GM12878 (cell line): ENCODE measurements at regions not wholly inside any gene's neighbourhood (a gene's known extent, or its start where the extent isn't known, plus 50 kb on each side); places are given as distances from the start of the nearest gene placed in this dataset.

Experiments used
- ATAC-seq: fragments of 200-7000 bp; cut with Tn5 transposase; 3 replicates; pipeline ENCODE4 v1.9.1; 2020; ENCODE audit warnings: mild to moderate bottlenecking, moderate library complexity
- BruUV-seq: library from RNA; stranded (reverse); fragments of 400-500 nt; replicated peaks from 2 replicates; lab custom pipeline; 2021; lab: Mats Ljungman, UMichigan
- CTCF ChIA-PET: fragments of 300-600 bp; sonication (Branson Sonifier 250); formaldehyde crosslinking; extraction: SDS; loops from one replicate; lab custom pipeline; 2021; ENCODE audit warnings: inconsistent platforms; lab: Yijun Ruan, JAX
- POLR2A ChIA-PET: fragments of 350-600 bp; formaldehyde crosslinking; extraction: SDS; loops from one replicate; lab custom pipeline; 2021; ENCODE audit warnings: inconsistent platforms; lab: Charles Lee
- RAD21 ChIA-PET: fragments of 300-600 bp; sonication (Branson Sonifier 250); formaldehyde crosslinking; loops from one replicate; lab custom pipeline; 2023; ENCODE audit warnings: antibody characterized with exemption; ENCODE audit not compliant: unreplicated experiment; lab: Charles Lee
- SMC1A ChIA-PET: fragments of 300-600 bp; sonication (Branson Sonifier 250); formaldehyde crosslinking; loops from one replicate; lab custom pipeline; 2023; ENCODE audit not compliant: unreplicated experiment, uncharacterized antibody; lab: Charles Lee
- DNase-seq: peaks from one replicate; pipeline ENCODE4 v3.0.0-alpha.2; 2011; ENCODE audit warnings: low read depth, low spot score
- FAIRE-seq: peaks from 3 replicates; lab custom pipeline; 2011; peaks lifted over from hg19 to GRCh38; lab: Jason Lieb, UNC
- H2AFZ ChIP-seq: 2 replicates; pipeline ENCODE4 v1.6.0; 2011; ENCODE audit warnings: low read depth, low read length, control low read depth; ENCODE audit not compliant: control insufficient read depth
- H3K27ac ChIP-seq: 2 replicates; pipeline ENCODE4 v1.5.1; 2011; ENCODE audit warnings: control low read depth; ENCODE audit not compliant: control insufficient read depth, insufficient read depth
- H3K27me3 ChIP-seq, 2 experiments: replicated peaks in 1 of 2; 2 replicates each; pipeline versions ENCODE4 v1.6.0 to v1.6.1; 2011; ENCODE audit warnings: low read length in 1 of 2; ENCODE audit not compliant: control insufficient read depth in 2 of 2, insufficient read depth in 2 of 2
- H3K36me3 ChIP-seq, 2 experiments: 2 replicates each; pipeline ENCODE4 v1.5.1; 2011; ENCODE audit warnings: low read length in 1 of 2; ENCODE audit not compliant: control insufficient read depth in 2 of 2, insufficient read depth in 2 of 2
- H3K4me1 ChIP-seq: 2 replicates; pipeline ENCODE4 v1.6.1; 2011; ENCODE audit warnings: mild to moderate bottlenecking, low read length, moderate library complexity, mixed read lengths; ENCODE audit not compliant: control insufficient read depth, insufficient read depth
- H3K4me2 ChIP-seq: 2 replicates; pipeline ENCODE4 v1.6.0; 2011; ENCODE audit warnings: control low read depth; ENCODE audit not compliant: control insufficient read depth, insufficient read depth
- H3K4me3 ChIP-seq: fragments of 200-600 bp; sonication (generic); 2 replicates; pipeline ENCODE4 v1.5.1; 2016
- H3K79me2 ChIP-seq: 2 replicates; pipeline ENCODE4 v1.6.0; 2011; ENCODE audit warnings: low read length; ENCODE audit not compliant: control insufficient read depth, insufficient read depth
- H3K9ac ChIP-seq: 2 replicates; pipeline ENCODE4 v1.8.0; 2011; ENCODE audit warnings: low read length, control low read depth, mixed read lengths; ENCODE audit not compliant: control insufficient read depth, insufficient read depth
- H3K9me3 ChIP-seq: replicated peaks from 3 replicates; pipeline ENCODE4 v1.5.1; 2011; ENCODE audit warnings: mild to moderate bottlenecking, low read length; ENCODE audit not compliant: control insufficient read depth, insufficient read depth
- H4K20me1 ChIP-seq: 2 replicates; pipeline ENCODE4 v1.6.0; 2011; ENCODE audit not compliant: control insufficient read depth, insufficient read depth
- BMI1 ChIP-seq: fragments of 450-650 bp; IDR thresholded peaks from 2 replicates; pipeline ENCODE4 v1.6.1; 2016; ENCODE audit warnings: mild to moderate bottlenecking, moderate library complexity, borderline replicate concordance
- CREB1 ChIP-seq: IDR thresholded peaks from 2 replicates; pipeline ENCODE4 v1.6.1; 2012; ENCODE audit warnings: low read depth, mild to moderate bottlenecking, inconsistent platforms
- IKZF1 ChIP-seq: fragments of 450-650 bp; conservative IDR thresholded peaks from 2 replicates; pipeline ENCODE4 v1.6.1; 2017; ENCODE audit warnings: antibody characterized with exemption, mild to moderate bottlenecking
- IRF3 ChIP-seq: fragments of 450-650 bp; IDR thresholded peaks from 2 replicates; pipeline ENCODE4 v1.6.1; 2014; ENCODE audit warnings: mild to moderate bottlenecking
- IRF5 ChIP-seq: fragments of 450-650 bp; IDR thresholded peaks from 2 replicates; pipeline ENCODE4 v1.6.1; 2017; ENCODE audit warnings: borderline replicate concordance
- KAT2A ChIP-seq: conservative IDR thresholded peaks from 2 replicates; pipeline ENCODE4 v1.6.1; 2011; ENCODE audit warnings: low read depth, low read length; ENCODE audit not compliant: control insufficient read depth
- MLLT1 ChIP-seq: fragments of 450-650 bp; IDR thresholded peaks from 2 replicates; pipeline ENCODE4 v1.6.1; 2016; ENCODE audit warnings: mild to moderate bottlenecking
- NFIC ChIP-seq: IDR thresholded peaks from 2 replicates; pipeline ENCODE4 v1.6.1; 2012; ENCODE audit warnings: low read depth, mild to moderate bottlenecking, inconsistent platforms, low read length, moderate library complexity
- NFYB ChIP-seq: IDR thresholded peaks from 2 replicates; pipeline ENCODE4 v1.6.1; 2011; ENCODE audit warnings: low read depth, mild to moderate bottlenecking, low read length, improper control_type of control experiment, moderate library complexity; ENCODE audit not compliant: insufficient read depth
- NRF1 ChIP-seq: conservative IDR thresholded peaks from 2 replicates; pipeline ENCODE4 v1.6.1; 2011; ENCODE audit warnings: mild to moderate bottlenecking, low read depth, low read length, improper control_type of control experiment
- POLR2AphosphoS5 ChIP-seq: IDR thresholded peaks from 2 replicates; pipeline ENCODE4 v1.6.1; 2011; ENCODE audit warnings: mild to moderate bottlenecking, low read length, inconsistent platforms
- POU2F2 ChIP-seq: IDR thresholded peaks from 3 replicates; pipeline ENCODE4 v1.6.1; 2011; ENCODE audit warnings: low read depth, mild to moderate bottlenecking, low read length, borderline replicate concordance
- RBBP5 ChIP-seq: fragments of 200-600 bp; sonication (generic); conservative IDR thresholded peaks from 2 replicates; pipeline ENCODE4 v1.6.1; 2016
- ZBTB33 ChIP-seq: fragments of 450-650 bp; IDR thresholded peaks from 2 replicates; pipeline ENCODE4 v1.6.1; 2017; ENCODE audit warnings: mild to moderate bottlenecking
- ZBTB40 ChIP-seq: fragments of 450-650 bp; IDR thresholded peaks from 2 replicates; pipeline ENCODE4 v1.6.1; 2016; ENCODE audit warnings: mild to moderate bottlenecking, moderate library complexity, borderline replicate concordance
- WGBS: methylation state at CpG from one replicate; pipeline ENCODE4 v1.1.6; 2016; ENCODE audit warnings: low lambda C conversion rate; ENCODE audit not compliant: insufficient replicate concordance, insufficient coverage; ENCODE audit errors: missing lambda C conversion rate; 5-methylcytosine and 5-hydroxymethylcytosine counted together
- in situ Hi-C: fragments of 300-500 bp; cut with MboI; formaldehyde crosslinking; loops from 9 replicates; pipeline ENCODE4 v1.14.3; 2018; ENCODE audit warnings: mixed read lengths
- intact Hi-C: fragments of 100-400 bp; cut with micrococcal nuclease; formaldehyde crosslinking; loops from one replicate; pipeline ENCODE4 v1.14.2; 2022; ENCODE audit not compliant: unreplicated experiment

GRCh38 chr16:79370736-79371135 lies 229.8 kb downstream of the MAF start (continued):
- TF ChIP-seq IRF5 (no peak), NFYB (no peak), ZBTB40 (no peak), BMI1 (no peak)

- RAD21 ChIA-PET, result no interaction called here
- no peak for TF ChIP-seq IKZF1
- TF ChIP-seq KAT2A, result no peak
- TF ChIP-seq MLLT1, result no peak
- TF ChIP-seq POLR2AphosphoS5, result no peak
- no peak for TF ChIP-seq NFIC
- TF ChIP-seq ZBTB33, result no peak
- no peak for TF ChIP-seq NRF1
- no peak for TF ChIP-seq IRF3
- no peak for TF ChIP-seq RBBP5
- no peak for TF ChIP-seq CREB1
- TF ChIP-seq POU2F2, result no peak
These were observed 230.7 kb downstream of the MAF start for GRCh38 chr16:79369796-79370195.

More at GRCh38 chr16:79369796-79370195, 230.7 kb downstream of the MAF start:
- Histone ChIP-seq H3K36me3 (no peaks in the 10 kb centered on the region), H3K9ac (no peak overlapping the region), H3K27me3 (no peaks in the 10 kb centered on the region), H3K9me3 (no peaks in the 10 kb centered on the region; the same call in 2 of the 3 replicates), H3K4me2 (no peak overlapping the region), H3K27ac (no peak overlapping the region), H2AFZ (no peak overlapping the region), H3K79me2 (no peaks in the 10 kb centered on the region), H3K4me3 (no peak overlapping the region), H3K4me1 (no peaks in the 10 kb centered on the region), H4K20me1 (no peaks in the 10 kb centered on the region)
- ATAC-seq (no peak), FAIRE-seq (no peak), DNase-seq (no peak)
- in situ Hi-C loops, result no loop called here
- SMC1A ChIA-PET, result no interaction called here
- 15% methylated on average over 3 of the region's 3 CpGs for WGBS
- intact Hi-C loops, result no loop called here
- POLR2A ChIA-PET, result no interaction called here
- no TSS peak for BruUV-seq
- CTCF ChIA-PET, result no interaction called here
